Left lung (tissue), 4 donors: ENCODE measurements at regions not wholly inside any gene's neighbourhood (a gene's known extent, or its start where the extent isn't known, plus 50 kb on each side); places are given as distances from the start of the nearest gene placed in this dataset.

Experiments used
- ATAC-seq: fragments of 200-7000 bp; cut with Tn5 transposase; one replicate; pipeline ENCODE4 v1.9.1; 2020; ENCODE audit warnings: moderate library complexity
- DNase-seq, 4 donors: peaks; one replicate each; pipeline ENCODE4 v3.0.0-alpha.2; 2013 to 2020
- H3K27ac ChIP-seq, 2 donors: fragments of 200-600 bp; sonication (generic) in 1 of 2; one replicate each; pipeline versions ENCODE4 v1.5.0 to v1.8.0; 2020 to 2021
- H3K27me3 ChIP-seq, 2 donors: fragments of 200-600 bp; sonication (generic) in 1 of 2; one replicate each; pipeline versions ENCODE4 v1.5.0 to v1.8.0; 2020 to 2021
- H3K36me3 ChIP-seq, 2 donors: fragments of 200-600 bp; sonication (generic) in 1 of 2; one replicate each; pipeline versions ENCODE4 v1.5.0 to v1.8.0; 2020 to 2021
- H3K4me1 ChIP-seq, 2 donors: fragments of 200-600 bp; one replicate each; pipeline ENCODE4 v1.8.0; 2021
- H3K4me3 ChIP-seq, 2 donors: fragments of 200-600 bp; sonication (generic) in 1 of 2; one replicate each; pipeline versions ENCODE4 v1.5.0 to v1.8.0; 2020 to 2021; ENCODE audit warnings: mild to moderate bottlenecking in 1 of 2
- H3K9me3 ChIP-seq, 2 donors: fragments of 200-600 bp; sonication (generic) in 1 of 2; one replicate each; pipeline versions ENCODE4 v1.5.0 to v1.8.0; 2020 to 2021
- intact Hi-C, 2 donors: fragments of 100-400 bp; cut with DNase I; formaldehyde crosslinking; loops; one replicate each; pipeline versions ENCODE4 v1.11.2 to v1.14.2; 2022
- TF ChIP-seq, protein P1 (sequence below), 2 donors: fragments of 200-600 bp; sonication (generic) in 1 of 2; IDR thresholded peaks; one replicate each; pipeline versions ENCODE4 v1.5.0 to v1.8.0; 2021; ENCODE audit warnings: antibody characterized with exemption in 2 of 2
- donor health status: DM: no; HTN: yes; CAD: no.
- donor health status: DM: no; HTN: no; CAD: no.

DNA sequence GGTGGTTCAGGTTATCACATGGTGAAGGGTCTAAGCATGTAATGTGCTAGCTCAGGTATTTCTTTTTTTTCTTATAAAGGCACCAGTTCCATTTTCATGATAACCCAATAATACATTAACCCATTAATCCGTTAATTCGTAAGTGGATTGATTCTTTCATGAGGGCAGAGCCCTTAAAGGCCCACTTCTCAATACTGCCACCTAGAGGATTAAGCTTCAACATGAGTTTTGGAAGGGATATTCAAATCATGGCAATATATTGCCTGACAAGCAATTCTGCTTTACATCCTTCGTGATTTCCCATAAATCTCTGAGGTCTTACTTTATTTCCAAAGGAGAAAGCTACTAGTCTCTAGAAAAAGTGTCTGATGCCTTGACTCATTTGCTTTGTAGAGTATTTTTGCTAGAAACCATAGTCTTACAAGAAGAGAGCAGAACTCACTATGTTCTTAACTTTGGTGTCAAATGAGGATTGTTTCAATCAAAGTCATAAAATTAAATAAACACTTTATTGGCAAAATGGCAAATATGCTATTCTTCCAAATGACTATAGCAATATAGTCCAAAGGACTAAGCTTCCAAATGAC lies 271.3 kb downstream of the KCNS3 start:
- Histone ChIP-seq H3K4me3 (no peak overlapping the region), H3K27ac (no peak overlapping the region), H3K36me3 (no peaks in the 10 kb centered on the region), H3K9me3 (no peaks in the 10 kb centered on the region), H3K27me3 (no peaks in the 10 kb centered on the region), H3K4me1 (no peaks in the 10 kb centered on the region)
- ATAC-seq (peak; percentile 71), DNase-seq (peak in 1 of 4 donors; percentile 27)
- intact Hi-C loops = no loop called here
- TF ChIP-seq, protein P1, sequence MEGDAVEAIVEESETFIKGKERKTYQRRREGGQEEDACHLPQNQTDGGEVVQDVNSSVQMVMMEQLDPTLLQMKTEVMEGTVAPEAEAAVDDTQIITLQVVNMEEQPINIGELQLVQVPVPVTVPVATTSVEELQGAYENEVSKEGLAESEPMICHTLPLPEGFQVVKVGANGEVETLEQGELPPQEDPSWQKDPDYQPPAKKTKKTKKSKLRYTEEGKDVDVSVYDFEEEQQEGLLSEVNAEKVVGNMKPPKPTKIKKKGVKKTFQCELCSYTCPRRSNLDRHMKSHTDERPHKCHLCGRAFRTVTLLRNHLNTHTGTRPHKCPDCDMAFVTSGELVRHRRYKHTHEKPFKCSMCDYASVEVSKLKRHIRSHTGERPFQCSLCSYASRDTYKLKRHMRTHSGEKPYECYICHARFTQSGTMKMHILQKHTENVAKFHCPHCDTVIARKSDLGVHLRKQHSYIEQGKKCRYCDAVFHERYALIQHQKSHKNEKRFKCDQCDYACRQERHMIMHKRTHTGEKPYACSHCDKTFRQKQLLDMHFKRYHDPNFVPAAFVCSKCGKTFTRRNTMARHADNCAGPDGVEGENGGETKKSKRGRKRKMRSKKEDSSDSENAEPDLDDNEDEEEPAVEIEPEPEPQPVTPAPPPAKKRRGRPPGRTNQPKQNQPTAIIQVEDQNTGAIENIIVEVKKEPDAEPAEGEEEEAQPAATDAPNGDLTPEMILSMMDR (IDR thresholded peaks at IDR 0.05) = peak; percentile 44 to 70

DNA sequence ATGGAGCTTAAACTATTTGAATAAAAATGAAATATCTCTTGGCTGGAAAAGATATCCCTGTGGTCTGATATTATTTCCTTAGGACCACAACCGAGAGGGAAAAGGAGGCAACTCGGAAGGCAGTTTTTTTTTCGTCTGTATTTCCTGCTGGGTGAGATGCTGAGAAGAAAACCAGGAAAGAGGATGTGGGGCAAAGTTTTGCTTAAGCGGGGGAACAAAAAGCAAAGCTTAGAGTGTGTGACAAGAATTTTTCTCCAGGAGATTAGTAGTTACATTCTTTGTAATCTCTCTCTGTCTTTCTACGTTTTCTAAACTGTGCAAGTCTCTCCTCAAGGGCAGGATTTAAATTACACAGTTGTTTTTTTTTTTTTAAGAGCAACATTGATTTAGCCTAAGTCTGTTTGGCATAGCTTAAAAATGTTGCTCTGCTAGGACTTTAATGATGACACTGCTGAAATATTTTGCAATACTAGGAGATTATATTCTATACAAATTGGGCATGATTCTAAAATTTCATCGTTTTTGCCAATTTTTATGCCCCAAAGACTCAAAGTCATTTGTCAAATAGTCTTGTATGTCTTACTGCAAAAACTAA lies 258.5 kb downstream of the KCNS3 start:
- Histone ChIP-seq H3K9me3 (peaks cover 0 to 2% of the 10 kb centered on the region in 2 donors), H3K4me1 (no peaks in the 10 kb centered on the region), H3K36me3 (no peaks in the 10 kb centered on the region), H3K27ac (no peak overlapping the region), H3K27me3 (no peaks in the 10 kb centered on the region), H3K4me3 (no peak overlapping the region)
- no peak for DNase-seq
- ATAC-seq = no peak
- intact Hi-C loops = no loop called here
- TF ChIP-seq, protein P1 (IDR thresholded peaks at IDR 0.05) = no peak

DNA sequence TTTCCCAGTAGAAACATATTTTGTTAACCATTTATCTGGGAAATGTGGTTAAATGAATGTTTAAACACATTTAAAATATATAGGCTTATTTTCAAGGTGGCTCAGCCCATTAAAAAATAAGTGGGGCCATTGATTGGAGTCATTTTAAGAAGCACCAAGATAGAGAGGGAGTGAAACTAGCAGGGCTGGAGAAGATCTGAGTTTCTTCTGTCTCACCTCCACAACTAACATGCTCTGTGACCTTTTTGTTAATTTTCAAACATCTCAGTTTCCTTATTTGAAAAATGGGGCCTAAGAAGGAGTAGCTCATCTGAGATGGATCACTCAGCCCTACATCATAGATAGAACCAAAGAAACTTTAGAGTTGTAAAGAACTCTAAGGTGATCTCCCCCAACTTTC lies 254.8 kb downstream of the KCNS3 start:
- intact Hi-C loops = no loop called here
- TF ChIP-seq, protein P1 (IDR thresholded peaks at IDR 0.05) = no peak
- no peak for ATAC-seq
- Histone ChIP-seq H3K27me3 (no peaks in the 10 kb centered on the region), H3K36me3 (no peaks in the 10 kb centered on the region), H3K27ac (no peak overlapping the region), H3K9me3 (no peaks in the 10 kb centered on the region), H3K4me3 (no peak overlapping the region), H3K4me1 (no peaks in the 10 kb centered on the region)
- DNase-seq = no peak

DNA sequence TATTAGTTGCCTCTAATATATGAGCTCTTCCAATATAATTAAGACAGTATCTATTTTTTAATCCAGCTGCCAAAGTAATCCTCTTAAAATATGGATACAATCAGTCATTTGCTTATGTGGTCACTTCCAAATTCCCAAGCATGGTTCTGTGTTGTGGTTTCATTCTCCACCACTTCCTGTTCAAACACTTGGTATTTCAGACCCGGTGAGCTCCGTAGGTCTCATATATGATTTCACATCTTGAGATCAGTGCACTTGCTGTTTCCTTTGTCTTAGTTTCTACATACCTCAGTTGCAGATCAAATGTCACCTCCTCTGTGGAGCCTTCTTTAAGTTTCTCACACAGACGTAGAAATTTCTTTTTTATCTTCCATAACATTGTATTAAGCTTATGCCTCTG lies 254.2 kb downstream of the KCNS3 start:
- H3K27me3 ChIP-seq = no peaks in the 10 kb centered on the region
- H3K4me1 ChIP-seq = no peaks in the 10 kb centered on the region
- TF ChIP-seq, protein P1 (IDR thresholded peaks at IDR 0.05) = no peak
- no peaks in the 10 kb centered on the region for H3K9me3 ChIP-seq
- H3K36me3 ChIP-seq = no peaks in the 10 kb centered on the region
- no peak for ATAC-seq
- DNase-seq = no peak
- H3K4me3 ChIP-seq = no peak overlapping the region
- H3K27ac ChIP-seq = no peak overlapping the region
- intact Hi-C loops = no loop called here

DNA sequence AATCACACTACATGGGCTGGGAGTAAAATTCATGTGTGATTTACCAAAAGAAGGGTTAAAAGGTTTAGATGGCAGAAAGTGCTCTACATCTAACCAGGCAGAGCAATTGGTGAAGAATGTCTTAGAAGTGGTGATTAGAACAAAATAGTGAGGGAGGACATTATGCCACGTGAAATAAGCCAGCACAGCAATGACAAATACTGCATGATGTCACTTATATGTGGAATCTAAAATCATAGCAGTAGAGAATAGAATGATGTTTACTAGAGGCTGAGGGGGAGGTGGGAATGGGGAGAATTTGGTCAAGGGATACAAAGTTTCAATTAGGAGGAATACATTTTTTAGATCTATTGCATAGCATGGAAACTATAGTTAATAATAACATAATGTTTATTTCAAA lies 253.3 kb downstream of the KCNS3 start:
- Histone ChIP-seq H3K4me1 (no peaks in the 10 kb centered on the region), H3K27ac (no peak overlapping the region), H3K36me3 (no peaks in the 10 kb centered on the region), H3K27me3 (no peaks in the 10 kb centered on the region), H3K9me3 (no peaks in the 10 kb centered on the region), H3K4me3 (no peak overlapping the region)
- intact Hi-C loops = no loop called here
- TF ChIP-seq, protein P1 (IDR thresholded peaks at IDR 0.05) = no peak
- DNase-seq (no peak), ATAC-seq (no peak)
